ENCODE measurements at regions not wholly inside any gene's neighbourhood (a gene's known extent, or its start where the extent isn't known, plus 50 kb on each side); places are given as distances from the start of the nearest gene placed in this dataset.
"Not testable (repeated sequence)": the region's sequence is repeated elsewhere in the genome, so short reads cannot be mapped to it uniquely, and the experiment has no call there.

GRCh38 chr15:62325597-62325996 lies 160.5 kb upstream of the C2CD4B start:
- Histone ChIP-seq H3K27me3 (ENCODE audit: insufficient read depth, low read depth) (no peaks in the 10 kb centered on the region), H3K36me3 (ENCODE audit: low read depth) (no peaks in the 10 kb centered on the region), H3K9me3 (ENCODE audit: insufficient read depth, low read depth) (no peaks in the 10 kb centered on the region), H3K4me2 (no peak overlapping the region), H3K4me1 (replicated peaks; ENCODE audit: insufficient read depth) (peaks cover 6% of the 10 kb centered on the region), H2AFZ (no peak overlapping the region), H3F3A (ENCODE audit: insufficient read depth, low read depth) (peaks cover 4% of the 10 kb centered on the region; the same call in 1 of the 2 replicates), H3K79me2 (ENCODE audit: low read depth) (no peaks in the 10 kb centered on the region), H3K27ac (no peak overlapping the region), H3K4me3 (no peak overlapping the region), H4K20me1 (ENCODE audit: insufficient read depth) (no peaks in the 10 kb centered on the region), H3K9me2 (ENCODE audit: insufficient read depth) (no peaks in the 10 kb centered on the region)
- ChIA-PET POLR2A (ENCODE audit: unreplicated experiment) (no interaction called here), CTCF (no interaction called here)
- no peak for DNase-seq
- TF ChIP-seq EZH2 (IDR thresholded peaks at IDR 0.05; ENCODE audit: low read depth) = no peak
- TF ChIP-seq, protein P1, sequence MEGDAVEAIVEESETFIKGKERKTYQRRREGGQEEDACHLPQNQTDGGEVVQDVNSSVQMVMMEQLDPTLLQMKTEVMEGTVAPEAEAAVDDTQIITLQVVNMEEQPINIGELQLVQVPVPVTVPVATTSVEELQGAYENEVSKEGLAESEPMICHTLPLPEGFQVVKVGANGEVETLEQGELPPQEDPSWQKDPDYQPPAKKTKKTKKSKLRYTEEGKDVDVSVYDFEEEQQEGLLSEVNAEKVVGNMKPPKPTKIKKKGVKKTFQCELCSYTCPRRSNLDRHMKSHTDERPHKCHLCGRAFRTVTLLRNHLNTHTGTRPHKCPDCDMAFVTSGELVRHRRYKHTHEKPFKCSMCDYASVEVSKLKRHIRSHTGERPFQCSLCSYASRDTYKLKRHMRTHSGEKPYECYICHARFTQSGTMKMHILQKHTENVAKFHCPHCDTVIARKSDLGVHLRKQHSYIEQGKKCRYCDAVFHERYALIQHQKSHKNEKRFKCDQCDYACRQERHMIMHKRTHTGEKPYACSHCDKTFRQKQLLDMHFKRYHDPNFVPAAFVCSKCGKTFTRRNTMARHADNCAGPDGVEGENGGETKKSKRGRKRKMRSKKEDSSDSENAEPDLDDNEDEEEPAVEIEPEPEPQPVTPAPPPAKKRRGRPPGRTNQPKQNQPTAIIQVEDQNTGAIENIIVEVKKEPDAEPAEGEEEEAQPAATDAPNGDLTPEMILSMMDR (conservative IDR thresholded peaks at IDR 0.05) = no peak
- no TSS peak for BruUV-seq (replicated peaks)
- intact Hi-C loops (cut with micrococcal nuclease; ENCODE audit: unreplicated experiment) = no loop called here

- Histone ChIP-seq H2AFZ (no peak overlapping the region), H3K36me3 (ENCODE audit: low read depth) (no peaks in the 10 kb centered on the region), H3K9me3 (ENCODE audit: insufficient read depth, low read depth) (no peaks in the 10 kb centered on the region), H3K9me2 (ENCODE audit: insufficient read depth) (no peaks in the 10 kb centered on the region), H3K27me3 (ENCODE audit: insufficient read depth, low read depth) (no peaks in the 10 kb centered on the region), H4K20me1 (ENCODE audit: insufficient read depth) (no peaks in the 10 kb centered on the region), H3K27ac (no peak overlapping the region), H3K4me1 (replicated peaks; ENCODE audit: insufficient read depth) (peaks cover 6% of the 10 kb centered on the region), H3K4me3 (no peak overlapping the region), H3K4me2 (peak overlapping the region; percentile 46), H3F3A (ENCODE audit: insufficient read depth, low read depth) (peaks cover 4% of the 10 kb centered on the region; the same call in 1 of the 2 replicates), H3K79me2 (ENCODE audit: low read depth) (no peaks in the 10 kb centered on the region)
- peak in 1 of 2 experiments; percentile 62 for DNase-seq
- ChIA-PET POLR2A (ENCODE audit: unreplicated experiment) (no interaction called here), CTCF (no interaction called here)
- TF ChIP-seq, protein P1 (conservative IDR thresholded peaks at IDR 0.05) = no peak
- TF ChIP-seq EZH2 (IDR thresholded peaks at IDR 0.05; ENCODE audit: low read depth) = no peak
- no TSS peak for BruUV-seq (replicated peaks)
- intact Hi-C loops (cut with micrococcal nuclease; ENCODE audit: unreplicated experiment) = no loop called here
Measured at GRCh38 chr15:62326460-62327011, 161.5 kb upstream of the C2CD4B start.

GRCh38 chr15:62327406-62327805 lies 162.3 kb upstream of the C2CD4B start:
- intact Hi-C loops (cut with micrococcal nuclease; ENCODE audit: unreplicated experiment) = no loop called here
- no peak overlapping the region for H2AFZ ChIP-seq
- H3K36me3 ChIP-seq (ENCODE audit: low read depth) = no peaks in the 10 kb centered on the region
- no peaks in the 10 kb centered on the region for H3K9me3 ChIP-seq (ENCODE audit: insufficient read depth, low read depth)
- no peak for DNase-seq
- no peaks in the 10 kb centered on the region for H4K20me1 ChIP-seq (ENCODE audit: insufficient read depth)
- H3K27me3 ChIP-seq (ENCODE audit: insufficient read depth, low read depth) = no peaks in the 10 kb centered on the region
- H3K9me2 ChIP-seq (ENCODE audit: insufficient read depth) = no peaks in the 10 kb centered on the region
- POLR2A ChIA-PET (ENCODE audit: unreplicated experiment) = no interaction called here
- TF ChIP-seq, protein P1 (conservative IDR thresholded peaks at IDR 0.05) = no peak
- no peak for TF ChIP-seq EZH2 (IDR thresholded peaks at IDR 0.05; ENCODE audit: low read depth)
- no peak overlapping the region for H3K4me2 ChIP-seq
- H3F3A ChIP-seq (ENCODE audit: insufficient read depth, low read depth) = peaks cover 4% of the 10 kb centered on the region; the same call in 1 of the 2 replicates
- H3K79me2 ChIP-seq (ENCODE audit: low read depth) = no peaks in the 10 kb centered on the region
- peaks cover 6% of the 10 kb centered on the region for H3K4me1 ChIP-seq (replicated peaks; ENCODE audit: insufficient read depth)
- no TSS peak for BruUV-seq (replicated peaks)
- CTCF ChIA-PET = no interaction called here
- no peak overlapping the region for H3K27ac ChIP-seq
- H3K4me3 ChIP-seq = no peak overlapping the region

GRCh38 chr15:62332472-62332871 lies 167.4 kb upstream of the C2CD4B start:
- H3K36me3 ChIP-seq (ENCODE audit: low read depth); H3F3A ChIP-seq (ENCODE audit: insufficient read depth, low read depth); H3K79me2 ChIP-seq (ENCODE audit: low read depth); H3K9me2 ChIP-seq (ENCODE audit: insufficient read depth); H2AFZ ChIP-seq; DNase-seq; CTCF ChIA-PET; H3K4me2 ChIP-seq; H4K20me1 ChIP-seq (ENCODE audit: insufficient read depth); intact Hi-C loops (cut with micrococcal nuclease; ENCODE audit: unreplicated experiment); H3K27me3 ChIP-seq (ENCODE audit: insufficient read depth, low read depth); H3K9me3 ChIP-seq (ENCODE audit: insufficient read depth, low read depth); H3K4me3 ChIP-seq; H3K4me1 ChIP-seq (replicated peaks; ENCODE audit: insufficient read depth); H3K27ac ChIP-seq; BruUV-seq (replicated peaks); POLR2A ChIA-PET (ENCODE audit: unreplicated experiment): not testable (repeated sequence)
